Non-pigmented ciliary epithelial cell (primary cell): ENCODE measurements at regions not wholly inside any gene's neighbourhood (a gene's known extent, or its start where the extent isn't known, plus 50 kb on each side); places are given as distances from the start of the nearest gene placed in this dataset.

Experiments used
- DNase-seq: peaks from one replicate; pipeline ENCODE4 v3.0.0-alpha.2; 2010; ENCODE audit warnings: low read depth

DNA sequence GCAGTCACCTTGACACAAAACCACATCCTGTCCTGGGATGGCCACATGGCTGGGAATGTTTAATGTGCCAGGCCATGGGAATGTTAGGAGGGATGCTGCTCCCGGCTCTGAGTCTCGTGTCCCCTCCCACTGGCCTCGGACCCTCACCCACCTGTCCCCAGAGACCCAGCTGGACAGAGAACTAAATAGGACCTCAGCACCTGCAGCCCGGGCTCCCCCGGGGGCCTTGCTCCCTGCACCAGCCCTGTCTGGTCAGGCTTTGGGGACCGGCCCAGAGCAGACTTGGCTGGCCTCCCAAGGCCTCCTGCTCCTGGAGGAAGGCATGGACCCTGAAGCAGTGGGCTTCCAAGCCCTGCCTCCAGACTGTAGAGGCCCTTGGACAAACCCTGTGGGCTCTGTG, 100.0 kb upstream of the IQSEC1 start:
- DNase-seq: no peak

DNA sequence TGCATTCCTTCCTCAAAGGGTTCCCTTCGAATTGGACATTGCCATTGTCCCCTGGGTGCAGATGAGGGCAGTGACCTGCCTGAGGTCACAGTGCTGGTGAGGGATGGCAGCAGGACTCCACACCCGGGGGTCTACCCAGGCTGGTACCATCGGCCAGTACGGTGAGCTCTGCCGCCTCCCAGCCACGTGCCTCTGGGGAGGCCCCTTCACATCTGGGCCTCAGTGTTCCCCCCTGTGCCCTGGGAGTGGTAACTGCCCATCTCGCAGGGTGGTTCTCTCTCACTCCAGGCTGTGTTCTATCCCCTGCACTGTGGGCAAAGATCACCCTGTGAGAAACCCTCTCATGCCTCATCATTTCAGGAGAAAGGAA, 99.4 kb upstream of the IQSEC1 start:
- DNase-seq: no peak

DNA sequence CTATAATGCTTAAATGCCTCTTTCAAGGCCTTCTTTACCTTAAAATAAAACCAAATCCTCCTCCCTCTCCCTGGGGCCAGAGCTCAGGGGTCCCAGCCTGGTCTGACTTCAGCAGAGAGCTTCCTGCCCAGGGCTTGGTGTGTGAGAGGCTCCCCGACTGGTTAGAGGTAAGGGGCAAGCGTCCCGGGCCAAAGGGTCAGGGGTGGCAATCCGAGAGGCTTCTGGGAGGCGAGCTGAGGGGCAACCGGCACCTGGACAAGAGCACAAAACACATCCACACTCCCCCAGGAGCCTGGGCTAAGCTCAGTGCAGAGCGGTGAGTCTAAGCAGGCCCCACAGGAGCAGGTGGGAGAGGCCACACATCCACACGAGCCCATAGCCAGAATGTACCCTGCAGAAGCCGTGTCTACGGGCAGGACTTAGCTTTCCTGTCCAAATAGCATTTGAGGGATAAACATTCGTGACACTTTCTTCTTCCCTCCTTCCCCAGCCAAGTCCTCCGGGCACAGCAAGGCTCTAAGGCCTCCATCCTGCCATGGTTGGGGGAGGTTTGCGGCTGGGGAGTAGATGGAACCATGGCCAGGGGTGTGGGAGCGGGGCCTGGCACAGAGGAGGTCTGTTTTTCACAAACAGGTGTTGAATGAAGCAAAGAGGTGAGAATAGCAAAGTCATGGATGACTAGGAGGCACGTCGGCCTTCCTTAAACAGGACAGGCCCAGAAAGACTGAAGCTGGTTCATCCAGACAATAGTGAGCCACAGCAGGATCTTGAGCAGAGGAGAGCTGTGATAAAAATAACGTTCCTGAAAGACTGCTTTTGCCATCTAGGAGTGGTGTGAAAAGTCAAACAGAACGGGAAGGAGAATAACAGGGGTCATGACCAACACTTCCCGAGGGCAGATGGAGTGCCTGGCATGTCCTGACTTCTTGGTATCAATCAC, 98.7 kb upstream of the IQSEC1 start:
- no peak for DNase-seq

DNA sequence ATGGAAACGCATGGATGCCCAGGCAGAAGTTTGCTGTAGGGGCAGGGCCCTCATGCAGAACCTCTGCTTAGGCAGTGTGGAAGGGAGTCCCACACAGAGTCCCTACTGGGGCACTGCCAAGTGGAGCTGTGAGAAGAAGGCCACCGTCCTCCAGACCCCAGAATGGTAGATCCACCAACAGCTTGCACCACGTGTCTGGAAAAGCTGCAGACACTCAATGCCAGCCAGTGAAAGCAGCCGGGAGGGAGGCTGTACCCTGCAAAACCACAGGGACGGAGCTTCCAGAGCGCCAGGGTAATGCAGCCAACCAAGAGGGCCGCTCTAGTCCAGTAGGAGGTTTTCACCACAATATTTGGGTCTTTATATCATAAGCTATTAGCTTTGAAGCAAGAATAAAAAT, 97.1 kb upstream of the IQSEC1 start:
- DNase-seq: no peak

DNA sequence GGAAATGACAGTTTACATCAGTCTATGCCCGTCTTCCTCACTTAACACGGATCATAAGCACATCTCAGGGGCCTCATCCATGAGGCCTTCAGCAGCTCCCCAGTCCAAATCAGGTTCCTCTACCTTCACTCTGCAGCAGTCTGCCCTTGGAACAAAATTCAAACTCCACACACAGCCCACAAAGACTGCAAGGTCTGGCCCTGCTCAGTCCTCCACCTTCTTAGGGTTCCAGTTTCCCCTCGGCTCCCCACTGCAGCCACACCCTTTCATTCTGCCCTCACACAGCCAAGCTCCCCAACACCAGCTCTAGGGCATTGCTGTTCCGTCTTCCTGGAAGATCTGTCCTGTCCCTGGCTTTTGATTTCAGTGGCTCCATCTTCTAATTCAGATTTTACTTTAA, 95.2 kb upstream of the IQSEC1 start:
- no peak for DNase-seq

DNA sequence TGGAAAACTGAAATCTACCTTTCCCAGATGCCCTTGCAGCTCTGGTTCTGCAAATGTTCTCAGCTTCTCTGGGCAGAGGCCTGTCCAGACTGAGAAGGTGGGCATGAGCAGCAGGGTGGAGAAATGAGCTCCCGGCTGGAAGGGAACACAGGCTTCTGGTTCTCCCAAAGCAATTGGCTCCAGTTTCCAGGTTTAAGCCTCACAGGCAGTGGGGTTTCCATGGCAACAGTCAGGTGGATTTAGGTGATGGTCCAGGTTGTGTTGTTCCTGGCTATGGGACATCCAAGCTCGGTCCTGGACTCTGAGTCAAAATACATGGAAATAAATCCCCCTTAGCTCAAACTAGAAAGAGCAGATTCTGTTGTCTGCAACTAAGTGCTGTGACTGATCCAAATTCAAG, 94.6 kb upstream of the IQSEC1 start:
- DNase-seq: no peak

DNA sequence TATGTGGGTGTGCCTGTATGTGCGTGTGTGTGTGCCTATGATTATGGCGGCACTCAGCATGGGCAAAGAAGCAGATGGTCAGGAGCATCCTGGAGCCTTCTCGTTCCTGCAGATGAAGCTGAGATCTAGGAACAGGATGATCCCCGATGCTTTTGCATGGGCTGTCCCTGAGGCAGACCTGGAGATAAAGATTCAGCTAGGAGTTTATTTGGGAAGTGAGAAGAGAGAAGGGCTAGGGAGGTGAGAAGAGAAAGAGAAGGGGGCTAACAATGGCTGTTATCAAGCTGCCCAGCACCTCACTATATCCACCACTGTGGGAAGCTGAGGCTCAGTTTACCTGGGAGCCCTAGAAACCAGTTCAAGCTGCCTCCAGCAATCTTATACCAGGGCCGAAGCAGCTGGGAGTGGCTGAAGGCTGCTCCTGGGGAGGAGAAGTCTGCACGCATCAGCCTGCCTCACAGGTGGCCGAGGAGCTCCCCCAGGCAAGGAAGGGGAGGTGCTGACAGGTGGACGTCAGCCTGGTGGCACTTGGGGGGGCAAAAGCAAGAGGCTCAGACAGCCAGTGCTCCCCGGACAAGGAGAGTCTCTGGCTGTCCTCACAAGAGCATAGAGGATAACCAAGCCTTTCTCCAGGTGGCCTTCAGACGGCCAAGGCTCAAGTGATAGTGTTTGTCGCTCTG, 94.0 kb upstream of the IQSEC1 start:
- DNase-seq: no peak

DNA sequence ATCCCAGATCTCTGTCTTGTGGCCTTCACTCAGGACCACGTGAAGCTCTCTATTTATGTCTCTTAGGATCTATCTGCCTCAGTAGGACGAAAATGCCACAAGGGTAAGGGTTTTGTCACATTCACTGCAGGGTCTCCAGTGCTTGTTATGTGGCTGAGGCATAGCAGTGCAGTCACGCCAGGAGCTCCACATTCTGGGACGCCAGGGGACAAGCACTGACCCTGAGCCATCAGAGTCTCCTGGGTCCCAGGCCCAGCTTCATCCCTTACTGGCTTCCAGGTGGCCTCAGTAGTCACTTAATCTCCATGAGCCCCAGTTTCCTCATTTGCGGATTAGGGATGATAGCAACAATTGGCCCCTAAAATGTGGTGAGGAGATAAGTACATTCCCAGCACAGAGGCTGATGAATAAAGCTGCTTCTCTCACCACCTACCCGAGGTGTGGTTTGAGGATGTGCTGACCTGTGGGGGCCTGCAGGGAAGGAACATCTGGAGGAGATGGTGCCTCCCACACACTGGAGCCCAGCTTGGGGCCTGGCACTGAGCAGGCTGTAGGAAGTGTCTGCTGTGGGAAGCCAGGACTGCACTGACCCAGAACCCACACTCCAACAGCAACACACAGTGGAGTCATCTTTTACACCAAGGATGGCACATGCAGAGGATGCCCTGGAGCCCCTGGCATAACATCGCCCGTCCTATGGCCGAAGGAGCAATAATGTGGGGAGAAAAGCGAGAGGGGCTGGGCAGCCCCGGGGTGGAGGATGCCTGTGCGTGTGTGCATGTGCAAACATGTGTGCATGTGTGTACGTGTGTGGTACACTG, 93.2 kb upstream of the IQSEC1 start:
- DNase-seq: no peak

DNA sequence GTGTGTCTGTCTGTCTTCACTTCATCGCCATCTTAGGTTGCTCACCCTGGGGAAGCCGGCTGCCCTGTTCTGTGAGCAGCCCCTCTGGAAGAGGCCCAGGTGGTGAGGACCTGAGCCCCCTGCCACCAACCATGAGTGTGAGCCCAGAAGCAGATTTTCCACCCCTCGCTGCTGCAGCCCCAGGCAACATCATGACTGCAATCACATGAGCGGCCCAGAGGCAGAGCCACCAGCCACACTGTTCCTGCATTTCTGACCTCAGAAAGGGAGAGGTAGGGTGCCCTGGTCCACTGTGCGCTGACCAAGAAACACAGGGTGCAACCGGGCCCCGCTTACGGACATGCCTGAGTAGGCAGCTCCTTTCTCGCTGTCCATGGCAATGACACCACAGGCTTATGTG, 92.3 kb upstream of the IQSEC1 start:
- DNase-seq: no peak

DNA sequence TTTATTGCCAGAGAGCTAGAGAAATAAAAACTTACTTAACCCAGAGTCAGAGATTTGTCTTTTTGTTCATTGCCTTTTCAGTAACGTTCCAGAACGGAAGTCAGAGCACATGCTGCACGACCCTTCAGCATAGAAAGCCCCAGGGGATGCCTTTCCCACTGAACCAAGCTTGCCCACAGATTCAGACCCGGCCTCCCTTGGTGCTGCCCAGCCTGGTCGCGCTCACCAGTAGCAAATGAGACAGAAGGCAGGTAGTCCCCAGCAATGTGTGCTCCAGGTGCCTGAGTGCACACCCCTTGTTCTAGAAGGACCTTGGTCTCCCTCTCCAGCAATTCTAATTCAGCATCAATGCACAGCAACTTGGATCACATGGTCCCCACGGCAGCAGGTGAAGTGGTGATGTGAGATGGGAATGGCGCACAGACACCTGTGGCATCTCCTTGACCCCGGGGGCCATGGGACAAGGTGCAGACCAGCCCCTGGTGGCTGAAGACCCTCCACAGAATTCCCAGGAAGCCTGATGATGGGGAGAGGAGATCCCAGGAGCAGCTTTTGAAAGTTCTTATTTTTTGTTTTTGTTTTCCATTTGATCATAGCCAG, 91.8 kb upstream of the IQSEC1 start:
- DNase-seq: no peak

DNA sequence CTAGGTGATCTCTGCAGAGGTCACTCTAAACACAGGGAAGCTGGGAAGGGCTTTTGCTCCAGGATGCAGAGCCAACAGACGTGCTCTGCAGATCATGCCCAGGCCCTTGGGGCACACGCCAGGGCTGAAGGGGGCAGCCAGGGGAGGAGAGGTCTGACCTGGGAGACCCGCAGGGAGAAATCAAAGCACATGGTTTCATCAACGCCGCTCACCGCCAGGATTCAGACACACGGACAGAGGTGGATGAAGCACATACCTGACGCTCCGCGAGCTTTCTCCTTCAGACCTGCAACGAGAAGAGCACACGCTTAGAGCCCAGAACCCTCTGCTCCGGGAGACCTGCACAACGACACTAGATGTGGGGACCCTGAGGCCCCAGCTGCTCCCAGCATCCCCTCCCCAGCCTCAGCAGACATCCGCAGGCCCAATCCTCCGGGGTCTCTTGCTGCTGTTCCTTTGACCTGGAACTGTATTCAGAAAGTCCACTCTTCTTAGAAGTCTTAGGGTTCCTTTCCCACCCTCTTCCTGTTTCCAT, 90.7 kb upstream of the IQSEC1 start:
- DNase-seq: no peak

DNA sequence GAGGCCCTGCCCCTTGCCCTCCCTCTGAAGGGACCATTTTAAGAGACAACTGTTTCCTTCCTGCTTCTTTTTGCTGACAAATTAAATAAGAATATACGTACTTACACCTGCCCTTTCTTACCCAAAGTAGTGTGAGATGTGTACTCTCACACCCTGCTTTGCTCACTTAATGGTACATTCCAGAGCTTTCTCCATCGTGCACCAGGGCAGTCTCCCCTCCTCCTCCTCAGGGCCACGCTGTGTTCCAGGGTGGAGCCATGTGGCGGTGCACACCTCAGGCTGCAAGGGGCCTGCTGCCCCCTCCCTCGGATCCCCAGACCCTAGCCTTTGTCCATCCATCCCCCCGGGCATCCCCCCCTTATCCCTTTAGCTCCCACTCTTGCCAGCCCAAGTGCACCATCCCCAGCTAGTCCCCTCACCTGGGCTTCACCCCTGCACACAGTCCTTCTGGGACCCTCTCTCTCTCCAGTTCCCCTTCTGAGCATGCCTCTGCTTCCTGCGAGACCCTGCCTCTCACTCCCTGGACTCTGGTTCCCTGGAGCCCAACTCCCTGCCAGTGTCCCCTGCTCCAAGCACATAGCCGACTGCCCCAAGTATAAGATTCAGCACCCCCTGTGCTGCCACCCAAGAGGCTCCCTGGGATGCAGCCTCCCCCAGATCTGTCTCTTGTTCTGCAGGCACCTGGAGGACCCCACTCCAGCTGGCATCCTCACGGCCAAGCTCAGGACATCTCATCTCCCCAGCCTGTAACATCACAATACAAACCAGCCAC, 89.5 kb upstream of the IQSEC1 start:
- no peak for DNase-seq

DNA sequence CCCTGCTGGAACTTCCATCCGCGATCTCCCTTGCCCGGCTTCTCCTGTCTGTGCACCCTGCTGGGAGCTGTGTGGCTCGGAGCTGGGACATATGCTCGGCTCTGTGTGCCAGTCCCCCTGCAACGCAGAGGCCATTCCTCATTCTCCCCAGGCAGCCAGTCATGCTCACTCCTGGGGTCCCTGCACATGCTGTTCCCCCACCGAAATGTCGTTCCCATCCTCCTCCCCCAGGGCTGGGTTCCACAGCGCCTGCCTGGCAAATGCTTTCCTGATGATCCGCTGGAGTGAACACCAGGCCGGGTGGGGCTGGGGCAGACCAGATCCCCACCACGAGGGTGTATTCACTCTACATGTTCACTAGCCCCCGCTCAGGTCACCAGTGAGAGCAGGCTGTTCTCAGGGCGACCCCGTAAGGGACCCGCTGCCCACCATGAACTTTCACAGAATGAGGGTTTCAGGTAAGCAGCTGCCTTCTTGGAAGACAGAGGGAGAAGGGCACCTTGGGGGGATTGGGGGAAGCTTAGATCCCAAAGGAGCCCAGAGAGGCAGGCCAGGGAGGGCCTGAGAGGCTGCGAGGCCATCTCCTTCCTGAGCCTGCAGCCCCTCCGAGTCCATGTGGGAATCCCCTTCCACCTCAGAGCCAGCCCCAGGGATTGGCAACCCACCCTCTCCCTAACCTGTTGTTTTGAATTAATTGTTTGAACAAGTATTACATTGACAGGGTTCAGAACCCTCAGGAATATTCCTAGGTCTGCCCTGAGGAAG, 88.7 kb upstream of the IQSEC1 start:
- DNase-seq: no peak

DNA sequence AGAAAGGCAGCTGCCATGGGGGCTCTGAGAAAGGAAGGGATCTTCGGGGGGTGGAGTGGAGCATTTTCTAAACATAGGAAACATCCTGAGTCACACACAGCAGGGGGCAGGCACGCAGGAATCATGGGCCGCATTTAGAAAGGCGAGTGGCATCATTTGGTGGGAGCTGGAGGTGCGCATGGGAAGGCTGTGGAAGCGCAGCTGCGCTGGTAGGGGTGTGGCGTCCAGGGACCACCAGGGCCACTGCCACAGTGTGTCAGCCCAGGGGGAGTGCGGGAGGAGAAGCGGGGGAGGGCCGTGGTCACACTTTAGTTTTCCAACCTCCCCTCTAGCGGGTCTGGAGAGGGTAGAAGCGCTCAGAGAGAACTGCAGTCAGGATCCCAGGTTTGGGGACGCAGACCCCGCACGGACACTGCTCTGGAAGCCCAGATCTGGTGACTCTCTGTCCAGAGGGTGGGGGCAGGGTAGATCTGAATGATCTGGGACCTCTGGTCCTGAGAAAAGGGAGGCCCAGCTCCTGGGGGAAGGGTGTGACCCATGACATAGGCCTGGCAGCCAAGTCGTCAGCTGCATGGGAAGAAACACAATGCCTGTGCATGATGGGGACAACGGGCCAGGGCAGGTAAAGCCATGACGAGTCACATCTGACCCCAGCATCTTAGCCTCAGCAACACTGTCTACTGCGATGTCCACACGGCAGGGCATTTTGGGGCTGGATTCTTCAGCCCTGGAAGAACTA, 88.0 kb upstream of the IQSEC1 start:
- no peak for DNase-seq

DNA sequence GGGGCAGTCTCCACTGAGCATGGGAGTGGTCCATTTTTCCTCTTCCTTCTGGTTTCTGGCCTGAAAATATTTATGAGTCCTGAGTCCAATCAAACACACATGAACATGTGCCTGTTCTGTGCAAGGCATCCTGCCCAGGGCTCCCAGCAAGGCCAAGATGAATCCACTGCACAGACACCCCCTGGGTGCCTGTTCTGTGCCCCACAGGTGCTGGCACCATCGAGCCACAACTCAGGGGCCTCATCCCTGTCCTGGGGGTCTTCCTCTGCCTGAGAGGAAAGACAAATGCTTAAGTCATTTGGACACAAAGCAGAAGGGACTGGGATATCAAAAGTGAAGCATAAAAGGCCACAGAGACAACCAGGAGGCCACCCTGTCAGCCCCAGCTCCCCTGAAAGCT, 87.4 kb upstream of the IQSEC1 start:
- DNase-seq: no peak

DNA sequence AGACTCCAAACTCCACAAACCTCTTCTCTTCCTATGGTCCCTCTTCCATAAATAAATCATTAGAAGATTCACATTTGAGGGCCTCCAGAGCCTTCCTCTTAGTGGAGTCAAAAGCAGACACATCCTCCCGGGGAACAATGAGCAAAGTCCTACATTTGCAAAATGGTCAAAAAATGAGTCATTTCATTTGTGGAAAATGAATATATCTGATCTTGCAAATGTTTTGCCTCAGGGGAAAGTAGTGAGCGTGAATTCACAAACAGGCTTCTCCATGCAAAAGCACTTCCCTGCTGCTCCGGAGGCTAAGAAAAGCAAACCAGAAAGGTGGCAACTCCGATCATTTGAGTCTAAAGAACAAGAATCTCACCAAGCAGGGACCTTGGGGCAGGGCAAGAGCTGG, 86.7 kb upstream of the IQSEC1 start:
- no peak for DNase-seq

DNA sequence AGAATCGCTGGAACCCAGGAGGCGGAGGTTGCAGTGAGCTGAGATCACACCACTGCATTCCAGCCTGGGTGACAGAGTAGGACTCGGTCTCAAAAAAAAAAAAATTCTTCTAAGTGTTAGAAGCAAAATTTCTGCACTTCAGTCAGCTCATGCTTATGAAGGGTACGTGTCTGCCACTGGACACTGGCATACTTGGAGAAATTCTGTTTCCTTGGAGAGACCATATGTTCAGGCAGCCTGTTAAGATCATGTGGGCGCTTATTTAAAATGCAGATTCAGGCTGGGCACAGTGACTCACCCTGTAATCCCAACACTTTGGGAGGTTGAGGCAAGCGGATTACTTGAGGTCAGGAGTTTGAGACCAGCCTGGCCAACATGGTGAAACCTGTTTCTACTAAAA, 85.6 kb upstream of the IQSEC1 start:
- no peak for DNase-seq

DNA sequence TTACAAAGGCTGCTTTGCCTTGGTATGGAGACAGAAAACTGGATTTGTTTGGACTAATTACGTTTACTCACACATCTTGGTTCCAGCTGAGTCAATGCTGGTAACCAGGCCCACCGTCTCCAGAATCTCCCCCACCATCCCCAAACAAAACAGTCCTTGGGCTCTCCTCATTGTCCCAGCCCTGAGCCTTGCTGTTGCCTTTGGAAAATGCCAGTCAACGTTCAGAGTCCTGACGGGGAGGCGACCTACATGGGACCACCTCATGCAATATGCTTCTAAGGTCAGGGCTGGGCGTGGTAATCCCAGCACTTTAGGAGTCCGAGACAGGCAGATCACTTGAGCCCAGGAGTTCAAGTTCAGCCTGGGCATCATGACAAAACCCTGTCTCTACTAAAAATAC, 85.2 kb upstream of the IQSEC1 start:
- DNase-seq: no peak

DNA sequence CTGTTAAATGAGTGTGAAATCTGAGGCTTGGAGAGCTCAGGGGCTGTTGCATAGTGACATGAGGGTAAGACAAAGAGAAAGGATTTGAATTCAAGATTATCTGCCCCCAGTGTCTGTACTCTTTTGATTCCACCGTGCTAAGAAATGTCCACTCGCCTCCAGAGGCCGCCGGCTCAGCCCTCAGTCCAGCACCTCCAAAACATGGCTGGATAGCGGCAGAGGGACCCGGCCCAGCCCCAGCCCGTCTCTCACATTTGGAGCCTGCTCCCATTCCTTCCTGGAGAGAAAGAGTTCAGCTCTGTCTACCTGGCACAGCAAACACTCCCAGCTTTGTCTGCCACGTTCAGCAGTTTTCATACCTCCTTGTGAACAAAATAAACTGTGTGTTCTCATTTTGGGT, 84.8 kb upstream of the IQSEC1 start:
- no peak for DNase-seq
